GM21390 (cell line): ENCODE measurements at regions not wholly inside any gene's neighbourhood (a gene's known extent, or its start where the extent isn't known, plus 50 kb on each side); places are given as distances from the start of the nearest gene placed in this dataset.

ENCODE experiments used
- ATAC-seq: cut with Tn5 transposase; IDR thresholded peaks from one replicate; pipeline ENCODE4 v1.9.1; 2021; ENCODE audit not compliant: unreplicated experiment

DNA sequence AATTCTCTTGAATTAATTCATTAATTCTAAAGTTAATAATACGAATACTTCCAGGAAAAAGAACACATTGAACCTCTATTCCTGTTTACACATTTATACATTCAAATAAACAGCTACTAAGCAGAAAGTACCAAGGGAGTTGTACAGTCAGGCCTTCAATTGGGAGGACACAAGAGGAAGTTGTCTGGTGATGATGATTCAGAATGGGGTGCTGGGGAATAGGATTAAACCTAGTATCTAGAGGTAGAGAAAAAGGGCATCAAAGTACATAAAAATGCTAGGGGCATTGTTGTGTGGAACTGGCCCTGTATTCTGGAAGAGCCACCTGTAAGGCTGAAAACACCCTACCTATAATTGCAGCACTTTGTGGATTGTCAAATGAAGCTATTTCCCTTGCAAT is 71.7 kb upstream of the MROH9 start:
- ATAC-seq: no peak

DNA sequence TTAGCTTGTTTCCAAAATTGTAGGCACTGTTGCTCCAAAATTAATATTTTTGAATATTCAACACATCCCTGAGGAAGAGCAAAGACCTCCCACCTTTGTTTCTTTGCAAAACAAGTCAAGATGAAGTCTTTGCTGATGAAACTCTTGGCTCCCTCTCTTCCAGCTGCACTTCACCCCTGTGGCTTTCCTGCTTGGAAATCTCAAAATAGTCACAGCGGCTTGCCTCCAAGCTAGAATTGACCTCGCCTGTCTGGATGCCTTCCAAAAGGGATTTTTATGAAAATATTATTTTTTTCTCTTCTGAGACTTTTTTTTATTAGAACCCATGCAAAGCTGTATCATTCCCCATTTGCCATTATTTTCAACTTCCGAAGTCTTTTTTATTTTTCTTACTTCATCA is 71.1 kb upstream of the MROH9 start:
- no peak for ATAC-seq

- ATAC-seq: no peak
Measured at GRCh38 chr1:170864876-170865538, 70.3 kb upstream of the MROH9 start.

DNA sequence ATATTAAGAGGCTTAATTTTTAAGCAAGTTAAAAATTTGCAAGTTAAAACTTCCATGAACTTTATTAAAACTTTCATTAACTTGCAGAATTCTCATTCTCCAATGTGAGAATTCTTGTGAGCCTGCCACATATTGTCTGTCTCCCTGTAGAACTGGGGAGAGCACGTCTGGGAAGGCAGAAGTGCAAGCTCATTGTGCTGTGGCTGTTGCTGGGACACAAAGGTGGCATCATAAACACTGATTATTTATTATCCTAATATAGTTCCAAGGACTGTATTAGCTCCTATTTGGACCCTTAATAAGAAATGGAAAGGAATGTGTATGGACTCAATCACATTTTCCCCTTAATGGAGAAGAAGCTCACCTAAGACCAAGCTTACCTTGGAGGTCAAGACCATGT is 68.7 kb upstream of the MROH9 start:
- ATAC-seq: no peak

- ATAC-seq: no peak
Measured at GRCh38 chr1:170871868-170872267, 63.5 kb upstream of the MROH9 start.

DNA sequence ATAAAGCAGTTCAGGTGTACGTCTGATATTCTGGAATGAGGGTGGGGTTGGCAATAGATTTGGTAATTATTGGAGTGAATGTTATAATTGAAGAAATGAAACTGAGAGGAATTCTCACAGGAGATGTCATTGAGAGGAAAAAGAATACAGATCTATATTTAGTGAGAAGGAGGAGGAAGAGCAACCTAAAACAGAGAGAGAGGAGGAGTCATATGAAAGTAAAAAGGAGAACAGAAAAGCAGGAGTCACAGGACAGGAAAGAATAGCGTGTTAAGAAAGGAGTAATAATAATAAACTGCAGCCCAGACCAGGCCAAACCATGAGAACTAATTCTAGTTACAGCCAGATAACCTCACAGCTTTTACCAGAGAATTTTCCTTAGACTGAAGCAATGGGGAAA is 62.7 kb upstream of the MROH9 start:
- ATAC-seq: peak; percentile 88

DNA sequence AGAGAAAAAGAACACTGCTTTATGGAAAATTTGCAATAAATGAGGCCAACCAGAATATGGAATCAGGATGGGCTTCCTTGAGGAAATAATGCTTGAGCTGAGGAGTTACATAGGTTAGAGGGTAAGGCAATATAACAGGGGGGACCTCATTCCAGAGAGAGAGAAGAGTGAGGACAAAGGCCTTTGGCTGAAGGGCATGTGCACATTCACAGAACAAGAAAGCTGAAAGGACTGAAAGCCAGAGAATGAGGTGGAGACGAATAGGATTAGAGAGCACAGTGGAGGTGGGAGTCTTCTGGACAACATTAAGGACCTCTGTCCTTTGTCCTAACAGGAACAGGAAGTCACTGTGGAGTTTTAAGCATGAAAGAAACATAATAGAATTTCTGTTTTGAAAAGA is 60.7 kb upstream of the MROH9 start:
- ATAC-seq: no peak

DNA sequence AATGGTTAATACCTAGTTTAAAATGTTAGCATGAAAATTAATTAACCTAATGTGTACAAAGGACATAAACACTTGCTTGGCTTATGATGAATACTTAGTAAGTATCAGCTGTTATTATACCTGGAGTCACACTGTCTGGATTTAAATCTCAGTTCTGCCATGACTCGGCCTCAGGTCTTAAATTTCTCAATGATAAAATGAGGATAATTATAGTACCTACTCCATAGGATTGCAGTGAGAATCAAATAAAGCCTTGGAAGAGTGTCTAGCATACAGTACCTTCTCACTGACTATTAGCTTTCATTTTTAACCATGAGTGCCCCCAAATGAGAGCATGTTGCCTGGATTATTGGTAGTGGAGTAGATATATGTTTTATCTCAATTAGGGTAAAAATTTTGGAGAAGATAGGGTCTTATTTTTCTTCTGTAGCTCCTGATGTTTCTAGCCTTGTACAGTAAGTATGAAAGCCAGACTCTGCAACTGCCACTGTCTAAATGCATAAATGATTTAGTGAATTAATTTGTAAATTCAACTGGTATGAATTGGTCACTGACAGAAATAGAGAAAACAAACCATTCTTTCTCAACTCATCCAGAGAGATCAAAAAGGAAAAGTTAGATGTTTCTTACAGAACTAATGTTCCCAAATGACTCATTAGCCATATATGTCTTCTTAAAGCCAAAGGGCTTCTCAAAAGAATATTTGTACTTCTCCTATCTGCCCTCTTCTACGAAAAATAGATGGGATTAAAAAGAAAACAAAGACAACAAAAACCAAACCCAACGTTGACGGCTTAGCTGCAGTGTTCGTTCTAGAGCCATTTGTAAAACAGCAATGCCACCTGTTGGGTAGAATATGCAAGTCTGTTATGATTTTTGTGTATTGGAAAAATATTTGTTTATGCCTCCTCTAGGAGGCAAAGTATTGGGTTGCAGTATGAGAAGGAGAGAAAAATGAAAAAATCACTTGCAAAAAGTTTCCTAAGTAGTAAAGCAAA is 53.8 kb upstream of the MROH9 start:
- ATAC-seq: peak; percentile 48
